GM18907 (cell line): ENCODE measurements at regions not wholly inside any gene's neighbourhood (a gene's known extent, or its start where the extent isn't known, plus 50 kb on each side); places are given as distances from the start of the nearest gene placed in this dataset.

Experiments used
- ATAC-seq: cut with Tn5 transposase; IDR thresholded peaks from one replicate; pipeline ENCODE4 v1.9.1; 2021; ENCODE audit warnings: mild to moderate bottlenecking, moderate library complexity; ENCODE audit not compliant: unreplicated experiment

- ATAC-seq = no peak
Observed at GRCh38 chr3:102206511-102207031, 228.2 kb upstream of the ZPLD1 start.

- no peak for ATAC-seq
Observed at GRCh38 chr3:102207151-102207571, 227.7 kb upstream of the ZPLD1 start.

GRCh38 chr3:102215166-102215565 is 219.6 kb upstream of the ZPLD1 start:
- no peak for ATAC-seq

GRCh38 chr3:102223132-102223531 is 211.7 kb upstream of the ZPLD1 start:
- peak; percentile 41 for ATAC-seq

DNA sequence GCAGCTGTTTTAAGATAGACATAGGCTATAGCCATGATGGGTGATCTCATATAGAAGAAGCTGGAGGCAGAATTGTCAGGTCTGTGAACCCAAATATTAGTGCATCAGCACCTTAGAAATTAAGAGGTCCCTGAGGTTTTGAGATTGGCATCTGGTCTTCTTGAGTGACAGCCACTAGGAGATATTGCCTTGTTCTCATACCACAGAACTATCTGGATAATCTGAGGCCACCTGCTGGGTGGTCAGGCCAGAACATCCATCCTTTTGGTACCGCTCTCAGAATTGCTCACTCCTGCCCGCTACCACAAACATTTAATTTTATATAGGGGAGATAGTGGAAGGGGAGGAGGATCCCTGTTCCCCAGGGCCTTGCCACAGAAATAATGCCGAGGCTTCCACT is 210.6 kb upstream of the ZPLD1 start:
- peak; percentile 60 for ATAC-seq

- ATAC-seq = no peak
Observed at GRCh38 chr3:102225005-102225404, 209.8 kb upstream of the ZPLD1 start.

GRCh38 chr3:102225407-102226132 is 209.2 kb upstream of the ZPLD1 start:
- peak; percentile 63 for ATAC-seq

- no peak for ATAC-seq
Observed at GRCh38 chr3:102226463-102226862, 208.4 kb upstream of the ZPLD1 start.

- peak; percentile 52 for ATAC-seq
Observed at GRCh38 chr3:102229062-102229655, 205.7 kb upstream of the ZPLD1 start.

- ATAC-seq = no peak
Observed at GRCh38 chr3:102230057-102230456, 204.8 kb upstream of the ZPLD1 start.

DNA sequence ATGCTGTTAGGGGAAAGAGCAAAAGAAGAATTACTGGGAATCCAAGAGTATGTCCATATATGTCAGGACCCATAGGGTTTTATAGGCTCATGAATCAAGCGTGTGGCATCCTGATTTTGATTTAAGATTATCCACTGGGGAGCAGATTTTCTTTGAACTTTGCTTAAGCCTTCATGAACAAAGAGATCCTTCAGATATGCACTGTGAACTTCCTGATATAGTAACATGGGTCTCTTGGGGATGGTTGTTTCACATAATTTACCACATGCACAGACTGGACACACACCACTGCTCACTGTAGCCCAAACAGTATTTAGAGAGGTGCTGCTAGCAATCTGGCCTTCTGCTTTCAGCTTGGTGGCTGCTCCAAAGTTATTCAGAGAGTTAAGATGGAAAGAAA is 200.9 kb upstream of the ZPLD1 start:
- ATAC-seq = peak; percentile 96

- ATAC-seq = peak; percentile 50
Observed at GRCh38 chr3:102235679-102236078, 199.1 kb upstream of the ZPLD1 start.

DNA sequence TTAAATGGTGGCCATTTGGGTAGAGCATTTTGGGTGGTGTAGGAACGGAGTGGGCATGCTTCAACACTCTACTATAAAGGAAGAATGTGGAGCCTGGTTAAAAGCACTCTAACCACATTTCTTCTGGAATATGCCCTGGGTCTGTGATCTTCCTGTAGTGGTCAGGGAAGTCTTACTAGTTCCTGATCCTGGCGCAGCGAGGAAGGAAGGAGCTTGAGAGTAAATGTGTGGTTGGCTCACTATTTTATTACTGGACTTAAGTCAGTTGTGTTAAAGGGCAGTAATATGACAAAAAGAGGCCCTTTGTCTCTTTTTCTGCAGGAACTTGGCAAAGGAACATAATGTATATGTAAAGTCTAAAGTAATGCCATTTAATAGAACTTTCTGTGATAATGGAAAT is 197.6 kb upstream of the ZPLD1 start:
- ATAC-seq = no peak

- no peak for ATAC-seq
Observed at GRCh38 chr3:102237838-102238237, 197.0 kb upstream of the ZPLD1 start.

DNA sequence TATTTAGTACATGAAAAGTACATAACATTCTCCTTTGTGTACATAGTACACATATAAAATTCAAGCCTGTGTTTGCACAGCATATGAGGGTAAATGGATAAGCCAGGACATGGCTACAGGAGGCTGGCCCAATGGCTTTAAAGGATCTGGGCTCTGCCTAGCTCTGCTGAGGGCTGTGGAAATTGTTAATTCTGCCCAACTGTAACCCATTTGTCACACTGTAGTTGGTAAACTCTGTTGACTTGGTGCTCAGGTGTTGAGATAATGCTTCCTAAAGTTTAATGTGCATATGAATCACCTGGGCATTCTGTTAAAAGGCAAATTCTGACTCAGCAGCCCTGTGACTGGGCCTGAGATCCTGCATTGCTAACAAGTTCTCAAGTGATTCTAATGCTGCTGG is 196.5 kb upstream of the ZPLD1 start:
- ATAC-seq = no peak

DNA sequence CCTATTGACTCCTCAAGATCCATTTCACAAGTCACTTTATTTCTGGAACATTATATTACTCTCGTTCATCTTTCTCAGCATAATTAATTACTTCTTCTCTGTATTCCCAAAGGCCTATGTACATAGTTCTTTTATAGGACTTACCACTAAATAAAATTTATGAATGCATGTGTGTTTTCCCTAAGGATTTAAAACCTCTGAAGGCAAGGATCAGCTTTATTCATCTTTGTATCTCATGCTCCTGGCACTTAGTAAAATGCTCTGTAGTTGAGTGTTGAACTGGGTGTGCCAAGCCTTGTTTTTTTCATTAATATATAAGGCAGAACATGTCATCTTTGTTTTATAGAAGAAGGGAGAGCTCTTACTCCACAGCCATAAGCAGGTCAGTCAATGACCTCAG is 194.1 kb upstream of the ZPLD1 start:
- ATAC-seq = no peak

DNA sequence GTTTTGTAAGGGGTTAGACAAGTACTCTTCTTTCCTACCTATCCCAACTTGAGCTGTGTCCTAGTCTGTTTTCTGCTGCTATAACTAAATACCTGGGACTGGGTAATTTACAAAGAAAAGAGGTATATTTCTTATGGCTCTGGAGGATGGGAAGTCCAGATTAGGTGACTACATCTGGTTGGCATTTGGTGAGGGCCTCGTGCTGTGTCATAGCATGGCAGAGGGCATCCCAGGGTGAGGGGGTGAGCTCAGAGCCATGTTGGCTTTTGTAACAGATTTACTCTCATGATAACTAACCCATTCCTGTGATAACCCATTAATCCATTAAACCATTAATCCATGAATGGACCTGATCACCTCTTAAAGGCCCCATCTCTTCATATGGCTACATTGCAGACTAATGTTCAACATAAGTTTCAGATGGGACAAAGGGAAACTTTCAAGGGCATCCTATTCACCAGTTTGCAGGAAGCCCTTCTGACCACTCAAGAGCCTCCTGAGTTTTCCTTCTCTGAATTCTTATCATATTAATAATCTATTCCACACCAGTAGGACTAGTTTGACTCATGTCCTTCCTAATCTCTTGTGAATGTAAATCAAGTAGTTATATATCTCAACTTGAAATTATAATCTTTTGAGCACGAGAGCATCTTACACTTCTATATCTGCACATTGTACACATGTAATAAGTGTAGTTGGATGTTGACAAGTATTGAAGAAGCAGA is 185.7 kb upstream of the ZPLD1 start:
- ATAC-seq = no peak

- no peak for ATAC-seq
Observed at GRCh38 chr3:102255736-102256135, 179.1 kb upstream of the ZPLD1 start.

- peak; percentile 84 for ATAC-seq
Observed at GRCh38 chr3:102258666-102259227, 176.1 kb upstream of the ZPLD1 start.

- no peak for ATAC-seq
Observed at GRCh38 chr3:102259663-102260062, 175.2 kb upstream of the ZPLD1 start.

- no peak for ATAC-seq
Observed at GRCh38 chr3:102265720-102266119, 169.1 kb upstream of the ZPLD1 start.
